ENCODE measurements at regions not wholly inside any gene's neighbourhood (a gene's known extent, or its start where the extent isn't known, plus 50 kb on each side); places are given as distances from the start of the nearest gene placed in this dataset.

- no peak for TF ChIP-seq CTCF (IDR thresholded peaks at IDR 0.05; ENCODE audit: insufficient read depth, low read depth, low read length)
- no peak for TF ChIP-seq EZH2 (IDR thresholded peaks at IDR 0.05; ENCODE audit: insufficient read depth, low read length)
Observed at GRCh38 chr7:81162234-81162633, 243.4 kb upstream of the SEMA3C start.

Data from astrocyte (in vitro differentiated cells and primary cell).